Medulla oblongata (tissue), 1 donor: ENCODE measurements at regions not wholly inside any gene's neighbourhood (a gene's known extent, or its start where the extent isn't known, plus 50 kb on each side); places are given as distances from the start of the nearest gene placed in this dataset.

Source experiments
- DNase-seq: peaks from one replicate; pipeline ENCODE4 v3.0.0-alpha.2; 2015; ENCODE audit errors: extremely low spot score

GRCh38 chr14:31943861-31944255 is 133.2 kb upstream of the ARHGAP5 start:
- no peak for DNase-seq

GRCh38 chr14:31944256-31945073 is 132.6 kb upstream of the ARHGAP5 start:
- no peak for DNase-seq

- DNase-seq = no peak
Measured at GRCh38 chr14:31945074-31945613, 132.0 kb upstream of the ARHGAP5 start.

GRCh38 chr14:31945701-31946100 is 131.4 kb upstream of the ARHGAP5 start:
- DNase-seq = no peak

- DNase-seq = no peak
Measured at GRCh38 chr14:31947076-31947475, 130.0 kb upstream of the ARHGAP5 start.

- no peak for DNase-seq
Measured at GRCh38 chr14:31947680-31948595, 129.2 kb upstream of the ARHGAP5 start.

GRCh38 chr14:31949709-31950108 is 127.4 kb upstream of the ARHGAP5 start:
- no peak for DNase-seq

GRCh38 chr14:31950331-31950730 is 126.8 kb upstream of the ARHGAP5 start:
- no peak for DNase-seq

GRCh38 chr14:31950764-31951637 is 126.1 kb upstream of the ARHGAP5 start:
- DNase-seq = no peak

GRCh38 chr14:31951638-31951964 is 125.5 kb upstream of the ARHGAP5 start:
- no peak for DNase-seq

- no peak for DNase-seq
Measured at GRCh38 chr14:31952573-31952972, 124.5 kb upstream of the ARHGAP5 start.

GRCh38 chr14:31953210-31953609 is 123.9 kb upstream of the ARHGAP5 start:
- DNase-seq = no peak

GRCh38 chr14:31954991-31955390 is 122.1 kb upstream of the ARHGAP5 start:
- no peak for DNase-seq

GRCh38 chr14:31955936-31956579 is 121.0 kb upstream of the ARHGAP5 start:
- DNase-seq = no peak

GRCh38 chr14:31957565-31957964 is 119.5 kb upstream of the ARHGAP5 start:
- no peak for DNase-seq

GRCh38 chr14:31960039-31960438 is 117.1 kb upstream of the ARHGAP5 start:
- no peak for DNase-seq

GRCh38 chr14:31961896-31962295 is 115.2 kb upstream of the ARHGAP5 start:
- DNase-seq = no peak

GRCh38 chr14:31962920-31963319 is 114.2 kb upstream of the ARHGAP5 start:
- DNase-seq = peak; percentile 77

GRCh38 chr14:31963587-31963986 is 113.5 kb upstream of the ARHGAP5 start:
- no peak for DNase-seq

GRCh38 chr14:31964490-31964889 is 112.6 kb upstream of the ARHGAP5 start:
- DNase-seq = no peak

GRCh38 chr14:31965071-31965734 is 111.9 kb upstream of the ARHGAP5 start:
- peak; percentile 28 for DNase-seq
